HG02588 (cell line): ENCODE measurements at regions not wholly inside any gene's neighbourhood (a gene's known extent, or its start where the extent isn't known, plus 50 kb on each side); places are given as distances from the start of the nearest gene placed in this dataset.
A peak's percentile ranks its signal among the peaks of the same experiment; 100 is the strongest.
"Not testable (repeated sequence)": the region's sequence is repeated elsewhere in the genome, so short reads cannot be mapped to it uniquely, and the experiment has no call there.

Experiments used
- ATAC-seq: cut with Tn5 transposase; IDR thresholded peaks from one replicate; pipeline ENCODE4 v1.9.1; 2021; ENCODE audit warnings: mild to moderate bottlenecking, moderate library complexity; ENCODE audit not compliant: unreplicated experiment

DNA sequence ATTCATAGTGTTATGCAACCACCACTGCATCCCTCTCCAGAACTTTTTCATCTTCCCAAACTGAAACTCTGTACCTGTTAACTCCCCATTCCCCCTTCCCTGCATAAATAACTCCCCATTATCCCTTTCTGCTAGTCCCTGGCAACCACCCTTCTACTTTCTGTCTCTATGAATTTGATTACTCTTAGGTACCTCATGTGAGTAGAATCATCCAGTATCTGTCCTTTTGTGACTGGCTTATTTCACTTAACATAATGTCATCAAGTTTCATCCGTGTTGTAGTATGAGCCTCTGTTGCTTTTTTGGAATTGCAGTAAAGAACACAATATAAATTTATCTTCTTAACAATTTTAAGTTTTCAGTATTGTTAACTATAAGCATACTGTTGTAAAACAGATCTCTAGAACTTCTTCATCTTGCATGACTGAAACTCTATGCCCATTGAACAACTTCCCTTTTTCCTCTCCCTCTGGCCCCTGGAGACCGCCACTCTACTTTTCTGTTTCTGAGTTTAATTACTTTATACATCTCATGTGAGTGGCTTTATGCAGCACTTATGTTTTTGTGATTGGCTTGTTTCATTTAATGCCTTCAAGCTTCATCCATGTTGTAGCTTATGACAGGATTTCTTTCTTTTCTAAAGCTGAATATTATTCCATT is 87.3 kb upstream of the ABCC4 start:
- no peak for ATAC-seq

DNA sequence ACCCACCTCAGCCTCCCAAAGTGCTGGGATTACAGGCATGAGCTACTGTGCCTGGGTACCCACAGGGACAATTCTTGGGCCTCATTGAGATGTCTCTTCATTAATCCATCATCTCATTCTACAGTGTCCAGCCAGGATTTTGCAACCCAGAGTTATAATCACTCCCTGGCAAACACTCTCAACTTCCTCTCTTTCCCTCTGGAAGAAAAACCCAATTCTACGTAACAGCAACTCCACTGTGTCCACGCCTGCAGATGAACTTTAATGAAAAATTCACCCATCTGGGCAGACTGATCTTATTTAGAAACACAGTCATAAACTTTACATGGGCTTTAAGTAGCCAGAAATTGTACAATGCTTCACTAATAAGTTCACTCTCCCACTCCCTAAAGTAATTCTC is 90.1 kb upstream of the ABCC4 start:
- ATAC-seq = no peak

DNA sequence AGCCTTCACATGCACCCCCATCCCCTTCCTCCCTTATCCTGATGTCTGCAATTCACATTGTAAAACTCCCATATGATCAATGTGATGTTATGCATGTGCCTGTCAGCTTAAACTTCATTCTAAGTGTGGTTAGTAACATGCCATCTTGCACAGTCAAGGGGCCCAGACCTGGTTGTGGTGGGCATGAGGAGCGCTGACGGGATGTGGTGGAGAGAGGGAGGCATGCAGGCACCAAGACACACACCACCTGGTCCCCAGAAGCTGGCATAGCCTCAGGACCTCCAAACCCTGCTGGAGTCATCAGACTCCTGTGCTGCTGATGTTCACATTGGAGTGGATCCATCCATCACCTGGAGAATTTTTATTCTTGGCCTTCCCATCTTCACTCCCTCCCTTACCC is 90.5 kb upstream of the ABCC4 start:
- no peak for ATAC-seq

DNA sequence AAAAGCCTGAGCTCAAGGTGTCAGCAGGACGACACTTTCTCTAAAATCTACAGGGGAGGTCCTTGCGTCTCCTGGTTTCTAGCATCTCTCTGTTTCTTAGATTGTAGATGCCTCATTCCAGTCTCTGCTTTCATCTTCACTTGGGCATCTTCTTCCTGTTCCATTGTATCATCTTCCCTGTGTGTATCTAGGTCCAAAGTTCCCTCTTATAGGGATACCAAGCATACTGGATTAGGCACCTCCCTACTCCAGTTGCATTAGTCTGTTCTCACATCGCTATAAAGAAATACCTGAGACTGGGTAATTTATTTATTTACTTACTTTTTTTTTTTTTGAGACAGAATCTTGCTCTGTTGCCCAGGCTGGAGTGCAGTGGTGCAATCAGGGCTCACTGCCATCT is 91.3 kb upstream of the ABCC4 start:
- no peak for ATAC-seq

DNA sequence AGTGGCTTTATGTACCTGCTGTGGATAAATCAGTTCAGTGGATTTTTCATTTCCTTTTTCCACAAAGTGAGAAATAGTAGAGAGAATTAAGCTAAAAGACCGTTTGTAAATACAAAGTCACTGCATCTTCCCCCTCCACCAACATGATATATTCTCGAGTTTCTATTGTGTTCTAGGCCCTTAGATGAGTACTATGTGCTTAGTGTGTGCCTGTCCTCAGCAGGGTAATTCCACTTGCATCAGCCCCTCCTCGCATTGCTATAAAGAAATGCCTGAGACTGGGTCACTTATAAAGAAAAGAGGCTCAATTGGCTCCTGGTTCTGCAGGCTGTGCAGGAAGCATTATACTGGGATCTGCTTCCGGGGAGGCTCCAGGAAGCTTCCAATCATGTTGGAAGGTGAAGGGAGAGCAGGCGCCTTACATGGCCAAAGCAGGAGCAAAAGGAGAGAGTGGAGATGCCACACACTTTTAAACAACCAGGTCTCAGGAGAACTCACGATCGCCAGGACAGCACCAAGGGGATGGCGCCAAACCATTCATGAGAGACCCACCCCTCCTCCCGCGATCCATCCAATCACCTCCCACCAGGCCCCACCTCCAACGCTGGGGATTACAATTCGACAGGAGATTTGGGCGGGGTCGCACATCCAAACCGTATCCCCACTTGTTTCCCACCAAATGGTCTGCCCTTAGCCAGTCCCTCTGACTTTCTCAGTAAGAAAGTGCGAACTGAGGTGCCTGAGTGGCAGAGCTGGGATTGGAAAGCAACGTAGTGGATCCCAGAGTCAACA is 102.3 kb upstream of the ABCC4 start:
- ATAC-seq = peak; percentile 9

DNA sequence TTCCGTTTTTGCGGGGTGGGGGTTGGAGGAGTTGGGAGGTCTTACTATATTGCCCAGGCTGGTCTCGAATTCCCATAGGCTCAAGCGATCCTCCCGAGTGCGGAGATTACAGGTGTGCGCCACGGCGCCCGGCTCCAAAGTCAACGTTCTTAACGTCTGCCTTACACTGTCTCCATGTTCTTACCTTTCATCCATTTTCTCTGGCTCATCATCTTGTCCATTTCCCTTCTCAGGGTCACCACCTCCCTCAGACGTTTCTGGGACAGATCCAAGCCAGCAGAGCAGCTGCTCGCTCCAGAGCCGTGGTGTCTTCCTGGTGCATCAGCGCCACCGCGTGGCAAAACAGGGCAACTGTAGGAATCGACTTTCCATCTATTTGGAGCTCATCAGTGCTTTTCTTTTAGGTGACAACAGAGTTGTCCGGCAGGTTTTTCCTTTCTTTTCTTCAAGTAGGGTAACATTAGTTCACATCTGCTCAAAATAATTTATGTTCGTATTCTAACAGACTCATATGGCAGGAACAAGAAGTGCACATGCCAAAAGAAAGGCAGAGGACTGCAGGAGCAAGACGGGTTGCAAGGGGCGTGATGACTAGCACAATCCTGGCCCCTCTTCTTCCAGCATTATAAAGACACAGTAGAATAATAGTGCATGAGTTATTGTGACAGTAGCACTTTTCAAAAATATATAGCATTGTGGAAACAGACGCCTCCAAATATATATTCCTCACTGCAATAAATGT is 103.1 kb upstream of the ABCC4 start:
- peak; percentile 85 for ATAC-seq

DNA sequence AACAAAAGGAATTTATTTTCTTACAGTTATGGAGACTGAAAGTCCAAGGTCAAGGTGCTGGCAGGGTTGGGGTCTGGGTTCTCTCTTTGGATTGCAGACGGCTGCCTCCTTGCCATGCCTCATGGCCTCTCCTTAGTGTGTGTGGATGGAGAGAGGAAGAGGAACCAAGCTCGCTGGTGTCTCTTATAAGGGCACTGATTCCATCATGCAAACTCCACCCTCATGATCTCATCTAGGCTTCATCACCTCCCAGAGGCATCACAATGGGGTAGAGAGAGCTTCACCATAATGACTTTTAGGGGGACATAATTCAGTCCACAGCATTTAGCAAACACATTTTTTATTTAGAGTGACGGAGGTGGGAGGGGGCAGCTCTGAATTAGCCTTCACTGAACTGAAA is 104.9 kb upstream of the ABCC4 start:
- no peak for ATAC-seq

DNA sequence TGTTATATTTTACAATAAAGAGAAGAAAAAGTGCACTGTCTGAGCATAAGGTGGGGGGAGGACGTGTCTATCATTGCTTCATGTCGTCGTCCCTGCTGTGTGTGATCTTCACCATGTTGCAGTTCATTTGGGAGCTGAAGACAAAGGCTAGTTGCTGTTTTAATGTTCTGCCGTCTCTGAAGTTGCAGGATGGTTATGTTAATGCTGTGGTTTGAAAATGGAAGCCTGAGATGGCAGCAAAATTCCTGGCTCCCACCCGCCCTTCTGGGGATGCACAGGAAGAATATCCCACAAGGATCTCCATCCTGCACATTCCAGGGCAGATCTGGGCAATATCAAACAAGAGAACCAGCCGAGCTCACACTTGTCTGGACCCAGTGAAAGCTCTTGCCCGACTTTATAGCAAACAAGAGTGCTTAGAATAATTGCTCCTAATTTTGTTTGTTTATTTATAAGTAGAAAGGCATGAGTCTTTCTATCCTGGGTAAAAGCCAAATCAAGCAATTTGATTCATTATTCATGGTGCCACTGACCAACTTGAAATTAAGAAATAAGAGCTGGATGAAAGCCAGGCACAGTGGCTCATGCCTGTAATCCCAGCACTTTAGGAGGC is 110.3 kb upstream of the ABCC4 start:
- no peak for ATAC-seq

DNA sequence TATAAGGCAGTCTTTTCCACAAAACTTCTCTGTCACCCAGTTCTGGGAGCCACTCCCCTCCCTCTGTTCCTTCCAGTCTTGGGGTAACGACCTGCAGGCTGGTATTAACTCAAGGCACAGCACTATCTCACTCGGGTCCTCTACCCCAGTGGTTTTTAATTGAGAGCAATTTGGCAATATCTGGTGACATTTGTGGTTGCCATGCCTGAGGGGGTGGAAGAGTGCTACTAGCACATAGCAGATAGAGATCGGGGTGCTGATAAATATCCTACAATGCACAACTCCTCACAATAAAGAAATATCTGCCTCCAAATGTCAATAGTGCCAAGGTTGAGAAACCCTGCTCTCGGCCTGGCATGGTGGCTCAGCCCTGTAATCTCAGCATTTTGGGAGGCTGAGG is 117.7 kb upstream of the ABCC4 start:
- ATAC-seq = no peak

DNA sequence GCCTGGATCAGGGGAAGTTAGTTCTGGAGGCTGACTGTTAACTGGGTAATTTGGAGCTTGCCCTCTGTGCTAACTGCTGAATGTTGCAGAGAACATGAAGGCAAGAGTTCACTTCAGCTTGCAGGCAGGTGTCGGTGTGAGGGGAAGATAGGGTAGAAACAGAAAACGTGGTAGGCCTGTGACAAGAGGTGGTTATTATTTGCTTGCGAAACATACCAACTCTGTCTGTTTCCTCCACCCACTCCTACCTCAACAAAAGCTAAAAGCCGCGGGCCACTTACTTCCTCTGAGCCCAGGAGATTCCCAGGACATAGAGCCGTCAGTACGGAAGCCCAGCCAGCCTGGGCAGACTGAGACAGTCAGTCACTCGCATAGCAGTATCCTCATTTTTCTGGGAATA is 119.2 kb upstream of the ABCC4 start:
- ATAC-seq = no peak

DNA sequence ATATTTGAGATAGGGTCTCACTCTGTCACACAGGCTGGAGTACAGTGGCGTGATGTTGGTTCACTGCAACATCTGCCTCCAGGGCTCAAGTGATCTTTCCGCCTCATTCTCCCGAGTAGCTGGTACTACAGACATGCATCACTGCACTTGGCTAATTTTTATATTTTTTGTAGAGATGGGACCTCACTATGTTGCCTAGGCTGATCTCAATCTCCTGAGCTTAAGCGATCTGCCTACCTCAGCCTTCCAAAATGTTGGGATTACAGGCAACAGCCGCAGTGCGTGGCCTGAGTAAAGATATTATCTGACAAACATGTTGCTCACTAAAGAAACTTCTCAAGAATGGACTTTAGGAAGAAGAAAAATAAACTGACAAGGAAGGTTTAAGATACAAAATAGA is 125.4 kb upstream of the ABCC4 start:
- ATAC-seq = no peak

DNA sequence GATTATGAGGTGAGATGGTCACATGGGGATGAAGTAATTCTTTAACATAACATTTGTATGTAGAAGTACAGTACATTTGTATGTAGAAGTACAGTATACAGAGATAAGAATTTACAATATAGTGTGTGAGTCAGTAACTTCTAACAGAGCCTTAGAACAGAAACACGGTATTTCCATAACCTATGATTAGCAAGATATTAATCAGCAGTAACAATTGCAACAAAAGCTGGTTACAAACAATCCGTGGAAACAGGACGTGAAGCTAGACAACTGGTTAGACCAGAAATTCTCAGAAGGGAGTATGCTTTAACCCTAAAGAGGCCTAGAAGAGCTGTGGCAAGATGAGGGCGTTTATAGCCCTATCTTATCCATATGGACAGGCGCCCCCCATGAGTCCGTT is 122.0 kb upstream of the CLDN10 start:
- not testable (repeated sequence) for ATAC-seq

DNA sequence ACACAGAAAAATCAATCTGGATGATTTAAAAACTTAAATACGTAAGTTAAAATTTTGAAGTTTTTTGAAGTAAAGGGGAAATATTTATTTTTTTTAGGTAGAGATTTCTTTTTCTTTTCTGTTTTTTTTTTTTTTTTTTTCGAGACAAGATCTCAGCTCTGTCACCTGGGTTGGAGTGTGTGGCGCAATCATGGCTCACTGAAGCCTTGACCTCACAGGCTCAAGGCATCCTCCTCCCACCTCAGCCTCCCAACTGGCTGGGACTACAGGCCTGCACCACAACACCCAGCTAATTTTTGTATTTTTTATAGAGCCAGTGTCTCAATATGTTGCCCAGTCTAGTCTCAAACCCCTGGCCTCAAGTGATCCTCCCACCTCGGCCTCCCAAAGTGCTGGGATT is 120.4 kb upstream of the CLDN10 start:
- no peak for ATAC-seq

DNA sequence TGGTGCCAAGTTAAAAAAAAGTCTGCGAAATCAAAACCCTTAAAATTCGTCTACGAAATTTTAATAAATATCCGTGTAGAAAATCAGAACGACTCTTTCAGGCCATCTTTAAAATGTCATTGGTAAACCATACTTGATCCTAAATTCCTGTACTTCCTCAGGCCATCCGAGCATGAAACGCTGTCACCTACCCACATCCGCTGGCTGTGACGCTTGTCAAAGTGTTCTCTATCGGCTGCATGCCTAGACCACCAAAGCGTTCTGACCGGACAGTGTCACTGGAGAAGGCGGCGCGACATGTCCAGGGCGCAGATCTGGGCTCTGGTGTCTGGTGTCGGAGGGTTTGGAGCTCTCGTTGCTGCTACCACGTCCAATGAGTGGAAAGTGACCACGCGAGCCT is 119.0 kb upstream of the CLDN10 start:
- no peak for ATAC-seq

DNA sequence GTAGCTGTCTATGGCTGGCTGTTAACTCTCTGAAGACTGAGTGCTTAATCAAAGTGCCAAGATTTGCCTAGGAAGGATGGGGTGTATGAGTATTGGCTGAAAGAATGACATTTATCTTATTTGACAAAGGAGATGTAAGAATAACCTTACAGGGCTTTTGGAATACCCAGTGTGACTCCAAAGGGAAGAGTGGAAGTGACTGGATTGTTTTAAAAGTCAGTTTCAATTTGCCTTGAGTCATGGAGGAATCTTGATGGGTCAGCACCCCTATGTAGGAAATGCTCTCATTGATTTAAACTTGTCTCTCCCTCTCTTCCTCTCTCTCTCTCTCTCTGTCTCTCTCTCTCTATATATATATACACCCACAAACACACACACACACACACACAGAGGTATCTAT is 118.4 kb upstream of the CLDN10 start:
- no peak for ATAC-seq

DNA sequence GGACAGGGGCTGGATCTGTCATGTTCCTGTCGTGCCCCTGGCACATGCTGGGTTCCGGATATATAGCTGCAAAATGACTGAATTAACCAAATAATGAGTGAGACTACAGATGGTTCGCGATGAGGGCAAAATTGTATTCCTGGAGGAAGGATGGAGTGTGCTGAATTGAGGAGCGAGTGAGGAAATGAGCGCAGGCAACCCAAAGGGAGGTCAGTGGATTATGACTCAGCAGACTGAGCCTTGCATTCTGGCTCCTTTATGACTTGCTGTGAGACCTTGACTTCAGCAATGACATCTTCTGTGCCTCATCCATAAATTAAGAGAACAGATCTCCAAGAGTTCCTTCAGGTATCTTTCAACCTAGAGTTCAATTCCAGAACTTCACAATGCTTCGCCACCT is 115.0 kb upstream of the CLDN10 start:
- ATAC-seq = no peak

DNA sequence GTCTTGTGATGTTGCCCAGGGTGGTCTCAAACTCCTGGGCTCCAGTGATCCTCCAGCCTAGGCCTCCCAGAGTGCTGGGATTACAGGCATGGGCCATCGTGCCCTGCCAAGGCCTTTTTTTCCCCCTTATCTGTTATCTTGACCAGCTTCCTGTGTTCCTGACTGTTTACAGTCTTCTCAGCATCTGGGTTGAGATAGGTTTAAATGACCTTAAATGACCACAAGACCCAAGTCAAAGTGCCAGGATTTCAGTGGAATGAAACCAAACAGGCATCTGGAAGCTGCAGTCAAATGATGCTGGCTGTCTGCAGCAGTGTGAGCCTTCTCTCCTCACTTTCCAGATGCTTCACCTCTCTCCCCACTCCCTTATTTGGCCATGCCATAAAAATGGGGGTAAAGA is 114.2 kb upstream of the CLDN10 start:
- no peak for ATAC-seq

DNA sequence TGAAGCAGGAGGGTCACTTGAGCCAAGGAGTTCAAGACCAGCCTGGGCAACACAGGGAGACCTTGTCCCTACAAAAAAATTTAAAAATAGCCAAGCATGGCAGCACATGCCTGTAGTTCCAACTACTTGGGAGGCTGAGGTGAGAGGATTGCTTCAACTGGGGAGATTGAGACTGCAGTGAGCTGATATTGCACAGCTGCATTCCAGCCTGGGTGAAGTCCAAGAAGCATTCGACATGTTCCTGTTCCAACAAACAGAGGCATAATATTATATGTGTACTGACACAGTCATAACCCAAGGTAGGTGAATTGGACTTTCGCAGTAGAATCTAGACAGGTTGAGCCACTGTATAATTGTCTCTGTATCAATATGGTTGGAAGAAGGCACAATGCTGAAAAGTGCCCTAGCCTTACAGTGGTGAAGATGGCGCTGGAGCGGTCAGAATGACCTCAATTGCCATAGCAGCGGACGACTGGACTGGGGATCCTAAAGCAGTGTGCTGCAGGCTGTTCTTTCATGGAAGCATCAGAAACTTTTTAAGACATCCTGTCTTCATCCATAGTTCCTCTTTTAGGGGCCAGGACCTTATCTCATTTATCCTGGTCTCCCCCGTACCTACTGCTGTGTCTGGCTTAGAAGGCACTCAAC is 112.0 kb upstream of the CLDN10 start:
- no peak for ATAC-seq

DNA sequence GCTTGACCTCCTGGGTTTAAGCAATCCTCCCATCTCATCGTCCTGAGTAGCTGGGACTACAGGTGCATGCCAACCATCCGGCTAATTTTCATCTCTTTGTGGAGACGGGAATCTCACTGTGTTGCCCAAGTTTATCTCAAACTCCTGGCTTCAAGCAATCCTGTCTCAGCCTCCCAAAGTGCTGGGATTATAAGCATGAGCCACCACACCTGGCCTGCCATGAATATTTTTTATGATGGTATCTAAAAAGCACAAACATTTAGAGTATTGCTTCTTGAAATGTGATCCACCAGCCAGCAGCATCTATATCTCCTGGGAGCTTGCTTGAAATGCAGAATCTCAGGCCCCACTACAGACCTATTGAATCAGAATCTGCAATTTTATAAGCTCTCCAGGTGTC is 111.2 kb upstream of the CLDN10 start:
- no peak for ATAC-seq

DNA sequence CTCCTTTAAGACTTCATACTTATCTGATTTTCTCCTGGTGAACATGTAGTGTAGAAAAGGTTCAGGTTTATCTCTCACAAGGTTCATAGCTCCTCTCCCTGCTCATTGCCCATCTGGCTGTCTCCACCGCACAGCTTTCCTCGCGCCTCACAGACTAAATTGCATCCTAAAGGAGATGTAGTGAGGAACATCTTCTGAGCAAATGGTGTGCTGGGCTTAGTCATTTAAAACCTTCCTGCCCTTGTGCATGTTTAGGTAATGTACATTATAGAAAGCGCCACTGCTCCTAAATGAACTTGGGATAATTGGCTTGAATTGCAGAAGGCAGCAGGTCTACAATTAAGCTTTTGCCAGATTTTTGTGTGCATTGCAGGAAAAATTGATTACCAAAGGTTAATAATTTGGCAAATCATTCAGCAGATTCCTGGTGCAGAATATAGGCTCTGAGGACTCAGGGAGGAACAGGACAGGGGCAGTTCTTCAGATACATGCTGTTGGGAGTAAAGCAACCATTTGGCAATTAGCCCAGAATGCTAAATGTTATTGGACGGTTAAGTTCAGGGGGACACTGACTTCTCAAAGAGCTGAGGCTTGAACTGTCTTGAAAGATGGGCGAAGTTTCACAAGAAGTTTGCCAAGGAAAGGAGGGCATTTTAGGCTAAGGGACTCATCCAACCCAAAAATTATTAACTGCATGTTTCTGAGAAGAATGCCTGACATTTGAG is 108.4 kb upstream of the CLDN10 start:
- no peak for ATAC-seq
